ENCODE measurements at regions not wholly inside any gene's neighbourhood (a gene's known extent, or its start where the extent isn't known, plus 50 kb on each side); places are given as distances from the start of the nearest gene placed in this dataset.
"Not testable (repeated sequence)": the region's sequence is repeated elsewhere in the genome, so short reads cannot be mapped to it uniquely, and the experiment has no call there.

DNA sequence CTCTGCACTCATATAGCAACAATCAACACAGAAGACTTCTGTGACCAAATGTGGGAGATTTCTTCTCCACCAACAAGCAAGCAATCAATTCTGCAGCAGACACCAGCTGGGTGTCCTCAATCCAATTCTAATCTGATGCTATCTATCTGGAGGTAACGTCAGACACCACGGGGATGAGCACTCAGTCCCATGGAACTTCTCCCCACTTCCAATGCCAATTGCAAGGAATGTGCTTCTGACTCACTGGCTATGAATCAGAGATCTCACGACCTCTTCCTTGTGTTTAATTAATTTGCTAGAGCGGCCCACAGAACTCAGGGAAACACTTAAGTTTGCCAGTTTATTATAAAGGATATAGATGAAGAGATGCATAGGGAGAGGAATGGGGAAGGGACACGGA, 103.5 kb upstream of the SIRPG start:
- DNase-seq, result no peak
- Mint-ChIP-seq H3K9me3 (no peaks in the 10 kb centered on the region), H3K27ac (no peak overlapping the region), H3K27me3 (no peaks in the 10 kb centered on the region), H3K4me3 (no peak overlapping the region), H3K4me1 (peaks cover 5% of the 10 kb centered on the region), H3K36me3 (no peaks in the 10 kb centered on the region)
- no peak for ATAC-seq (ENCODE audit: low read depth)
- POLR2A ChIA-PET, result no interaction called here

DNA sequence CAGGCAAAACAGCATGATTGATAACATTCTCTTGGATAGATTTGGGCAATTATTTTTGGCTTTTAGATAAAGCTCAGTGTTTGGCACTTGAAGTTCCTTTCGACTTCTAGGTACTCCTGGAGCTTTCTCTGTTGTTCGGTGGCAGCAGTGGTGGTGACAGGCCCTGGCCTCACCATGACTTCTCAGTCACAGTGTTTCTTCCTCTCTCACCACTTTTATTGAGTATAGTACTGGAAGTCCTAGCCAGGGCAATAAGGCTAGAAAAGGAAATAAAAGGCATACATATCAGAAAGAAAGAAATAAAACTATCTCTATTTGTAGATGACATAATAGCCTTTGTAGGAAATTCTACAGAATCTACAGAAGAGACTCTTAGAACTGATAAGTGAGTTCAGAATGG, 101.2 kb upstream of the SIRPG start:
- no peak for ATAC-seq (ENCODE audit: low read depth)
- H3K4me3 Mint-ChIP-seq, result no peak overlapping the region
- H3K9me3 Mint-ChIP-seq, result no peaks in the 10 kb centered on the region
- no peaks in the 10 kb centered on the region for H3K36me3 Mint-ChIP-seq
- peaks cover 5% of the 10 kb centered on the region for H3K4me1 Mint-ChIP-seq
- POLR2A ChIA-PET, result no interaction called here
- DNase-seq, result no peak
- H3K27me3 Mint-ChIP-seq, result no peaks in the 10 kb centered on the region
- H3K27ac Mint-ChIP-seq, result no peak overlapping the region

DNA sequence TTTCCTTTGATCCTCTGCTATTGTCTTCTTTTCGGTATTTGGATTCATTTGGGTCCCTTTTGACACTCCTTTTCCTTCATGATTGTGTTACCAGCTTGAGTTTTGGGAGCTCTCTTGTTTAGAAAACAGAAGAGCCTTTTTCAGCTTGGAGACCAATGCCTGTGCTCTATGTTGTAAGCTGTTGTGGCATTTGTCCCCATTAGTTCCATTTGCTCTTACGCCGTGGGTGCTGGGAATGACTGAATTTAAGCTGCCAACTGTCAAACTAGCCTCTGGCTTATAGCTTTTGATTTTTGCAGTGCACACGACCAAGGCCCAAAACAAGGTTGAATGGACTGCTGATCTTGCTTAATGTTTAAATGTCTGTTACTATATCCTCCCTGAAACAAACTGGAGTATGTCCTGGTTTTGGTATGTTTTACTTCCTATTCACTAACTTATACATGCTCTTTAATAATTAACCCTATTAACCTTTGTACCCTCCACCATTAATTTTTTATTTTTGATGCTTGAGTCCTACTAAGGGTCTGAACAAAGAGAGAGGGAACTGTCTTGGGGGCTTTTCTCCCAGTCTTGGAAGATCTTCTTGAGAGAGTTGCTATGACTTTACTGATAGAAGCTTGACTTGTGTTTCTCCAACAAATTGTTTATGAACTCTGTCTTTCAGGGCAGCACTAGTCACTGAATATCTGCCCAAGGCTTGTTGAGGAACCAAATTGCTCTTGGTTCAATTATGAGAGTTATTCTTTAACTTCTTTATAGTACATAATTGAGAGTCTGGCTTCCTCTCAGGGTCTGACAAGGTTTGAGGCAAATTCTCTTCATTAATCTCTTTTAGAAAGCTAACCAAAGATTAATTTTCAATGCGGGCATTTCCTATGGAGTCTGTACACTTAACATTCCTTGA, 100.3 kb upstream of the SIRPG start:
- no peak overlapping the region for H3K27ac Mint-ChIP-seq
- no peak overlapping the region for H3K4me3 Mint-ChIP-seq
- H3K4me1 Mint-ChIP-seq, result peaks cover 5% of the 10 kb centered on the region
- no peaks in the 10 kb centered on the region for H3K36me3 Mint-ChIP-seq
- DNase-seq, result no peak
- no peaks in the 10 kb centered on the region for H3K9me3 Mint-ChIP-seq
- POLR2A ChIA-PET, result no interaction called here
- peaks cover 3% of the 10 kb centered on the region for H3K27me3 Mint-ChIP-seq
- ATAC-seq (ENCODE audit: low read depth), result no peak

DNA sequence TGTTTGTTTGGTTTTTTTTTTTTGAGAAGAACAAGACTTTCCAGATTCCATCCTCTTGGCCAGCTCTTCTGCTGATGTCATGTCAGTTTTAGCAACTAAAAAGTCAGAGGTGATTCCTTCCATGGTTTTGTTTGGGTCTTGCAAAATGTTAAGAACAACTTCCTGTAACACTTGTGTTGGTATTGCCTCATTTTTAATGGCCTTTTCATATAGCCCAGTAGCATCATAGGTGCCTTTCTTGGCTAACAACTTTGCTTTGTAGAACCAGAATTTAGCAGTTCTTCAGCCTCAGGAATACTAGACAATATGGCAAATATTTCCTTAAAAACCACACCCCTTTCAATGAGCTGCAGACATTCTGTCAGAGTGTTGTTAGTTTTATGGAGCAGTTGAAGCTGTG, 99.5 kb upstream of the SIRPG start:
- peaks cover 5% of the 10 kb centered on the region for H3K4me1 Mint-ChIP-seq
- no peak for DNase-seq
- H3K36me3 Mint-ChIP-seq, result no peaks in the 10 kb centered on the region
- peaks cover 5% of the 10 kb centered on the region for H3K27me3 Mint-ChIP-seq
- H3K27ac Mint-ChIP-seq, result no peak overlapping the region
- POLR2A ChIA-PET, result no interaction called here
- ATAC-seq (ENCODE audit: low read depth), result no peak
- H3K9me3 Mint-ChIP-seq, result peaks cover 2% of the 10 kb centered on the region
- no peak overlapping the region for H3K4me3 Mint-ChIP-seq

DNA sequence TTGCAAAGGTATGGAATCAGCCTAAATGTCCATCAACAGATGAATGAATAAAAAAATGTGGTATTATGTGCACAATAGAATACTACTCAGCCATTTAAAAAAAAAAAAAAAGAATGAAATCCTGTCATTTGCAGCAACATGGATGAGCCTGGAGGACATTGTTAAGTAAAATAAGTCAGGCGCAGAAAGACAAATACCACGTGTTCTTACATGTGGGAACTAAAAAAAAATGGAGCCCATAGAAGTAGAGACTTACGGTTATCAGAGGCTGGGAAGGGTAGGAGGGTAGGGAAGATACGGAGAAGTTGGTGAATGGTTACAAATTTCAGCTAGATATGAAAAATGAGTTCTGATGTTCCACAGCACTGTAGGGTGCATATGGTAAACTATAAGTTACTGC, 97.2 kb upstream of the SIRPG start:
- ATAC-seq (ENCODE audit: low read depth) (no peak), DNase-seq (no peak)
- Mint-ChIP-seq H3K36me3 (peaks cover 3% of the 10 kb centered on the region), H3K4me1 (peaks cover 5% of the 10 kb centered on the region), H3K9me3 (peaks cover 7% of the 10 kb centered on the region), H3K4me3 (no peak overlapping the region), H3K27me3 (peaks cover 9% of the 10 kb centered on the region), H3K27ac (no peak overlapping the region)
- POLR2A ChIA-PET, result no interaction called here

DNA sequence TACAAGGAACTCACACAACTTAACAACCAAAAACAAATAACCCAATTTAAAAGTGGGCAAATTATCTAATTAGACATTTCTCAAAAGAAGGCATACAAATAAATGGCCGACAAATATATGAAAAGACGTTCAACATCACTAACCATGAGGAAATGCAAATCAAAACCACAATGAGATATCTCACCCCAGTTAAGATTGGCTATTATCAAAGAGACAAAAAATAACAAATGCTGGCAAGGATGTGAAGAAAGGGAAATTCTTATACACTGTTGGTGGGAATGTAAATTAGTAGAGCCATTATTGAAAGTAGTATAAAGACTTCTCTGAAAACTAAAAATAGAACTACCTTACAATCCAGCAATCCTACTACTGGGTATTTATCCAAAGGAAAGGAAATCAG, 96.7 kb upstream of the SIRPG start:
- H3K4me3 Mint-ChIP-seq, result no peak overlapping the region
- peaks cover 9% of the 10 kb centered on the region for H3K27me3 Mint-ChIP-seq
- H3K27ac Mint-ChIP-seq, result no peak overlapping the region
- peaks cover 3% of the 10 kb centered on the region for H3K36me3 Mint-ChIP-seq
- DNase-seq (no peak), ATAC-seq (ENCODE audit: low read depth) (no peak)
- peaks cover 5% of the 10 kb centered on the region for H3K4me1 Mint-ChIP-seq
- H3K9me3 Mint-ChIP-seq, result peaks cover 7% of the 10 kb centered on the region
- POLR2A ChIA-PET, result no interaction called here

DNA sequence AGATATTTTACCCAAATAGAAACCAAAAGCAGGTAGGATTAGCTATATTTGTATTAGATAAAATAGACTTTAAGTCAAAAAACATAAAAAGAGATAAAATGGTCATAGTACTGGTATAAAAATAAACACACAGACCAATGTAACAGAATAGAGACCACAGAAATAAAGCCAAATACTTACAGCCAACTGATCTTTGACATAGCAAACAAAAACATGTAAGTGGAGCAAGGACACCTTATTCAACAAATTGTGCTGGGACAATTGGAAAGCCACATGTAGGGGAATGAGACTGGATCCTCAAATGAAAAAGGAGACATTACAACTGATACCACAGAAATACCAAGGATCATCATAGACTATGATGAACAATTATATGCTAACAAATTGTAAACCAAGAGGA, 94.5 kb upstream of the SIRPG start:
- peaks cover 4% of the 10 kb centered on the region for H3K4me1 Mint-ChIP-seq
- H3K27ac Mint-ChIP-seq, result no peak overlapping the region
- DNase-seq, result no peak
- peaks cover 16% of the 10 kb centered on the region for H3K27me3 Mint-ChIP-seq
- ATAC-seq (ENCODE audit: low read depth), result no peak
- POLR2A ChIA-PET, result no interaction called here
- no peak overlapping the region for H3K4me3 Mint-ChIP-seq
- peaks cover 3% of the 10 kb centered on the region for H3K36me3 Mint-ChIP-seq
- H3K9me3 Mint-ChIP-seq, result peaks cover 11% of the 10 kb centered on the region

DNA sequence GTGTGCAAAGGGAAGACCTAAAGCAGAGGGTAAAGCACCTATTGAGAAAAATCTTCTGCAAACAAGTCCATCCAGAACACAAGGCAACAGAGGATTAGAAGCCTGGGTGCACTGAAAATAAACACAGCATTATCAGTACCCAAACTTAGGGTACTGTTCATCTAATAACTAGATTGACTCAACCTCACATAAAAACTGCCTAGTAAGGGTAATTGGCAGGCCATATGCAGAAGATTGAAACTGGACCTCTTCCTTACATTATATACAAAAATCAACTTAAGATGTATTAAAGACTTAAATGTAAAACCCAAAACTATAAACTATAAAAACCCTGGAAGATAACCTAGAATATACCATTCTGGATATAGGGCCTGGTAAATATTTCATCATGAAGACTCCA, 91.2 kb upstream of the SIRPG start:
- Mint-ChIP-seq H3K4me1 (no peaks in the 10 kb centered on the region), H3K36me3 (peaks cover 3% of the 10 kb centered on the region), H3K27me3 (peaks cover 18% of the 10 kb centered on the region), H3K4me3 (no peak overlapping the region), H3K27ac (no peak overlapping the region), H3K9me3 (peaks cover 13% of the 10 kb centered on the region)
- no peak for DNase-seq
- POLR2A ChIA-PET, result no interaction called here
- ATAC-seq (ENCODE audit: low read depth), result no peak

DNA sequence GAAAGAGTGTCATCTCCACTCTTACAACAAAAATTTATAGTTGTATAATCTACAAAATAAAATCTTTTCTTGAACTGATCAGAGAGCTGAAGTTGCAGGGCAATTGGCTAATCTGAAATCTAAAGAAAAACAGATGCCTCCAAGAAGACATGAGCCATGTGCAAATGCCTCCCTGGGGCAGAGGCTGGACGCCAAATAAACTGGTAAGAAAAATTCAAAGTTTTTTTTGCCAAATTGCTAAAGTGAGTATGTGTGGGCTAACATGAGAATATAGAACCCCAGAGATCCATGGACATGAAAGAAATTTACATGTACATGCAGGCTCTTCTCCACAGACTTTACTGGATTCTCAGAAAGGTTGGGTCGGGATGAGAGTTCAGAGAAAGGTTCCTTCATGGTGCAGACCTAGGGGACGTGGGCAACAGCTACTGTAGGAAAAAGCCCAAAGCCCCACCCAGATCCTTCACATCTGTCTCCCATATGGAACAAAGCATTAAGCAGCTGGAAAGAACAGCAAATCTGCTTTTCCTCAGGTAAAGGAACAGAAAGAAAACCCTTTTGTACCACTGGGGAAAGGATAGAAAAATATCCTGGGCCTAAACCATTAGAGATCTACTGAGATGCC, 90.5 kb upstream of the SIRPG start:
- Mint-ChIP-seq H3K36me3 (peaks cover 3% of the 10 kb centered on the region), H3K4me1 (no peaks in the 10 kb centered on the region), H3K27ac (no peak overlapping the region), H3K4me3 (no peak overlapping the region), H3K9me3 (peaks cover 13% of the 10 kb centered on the region), H3K27me3 (peaks cover 17% of the 10 kb centered on the region)
- no peak for ATAC-seq (ENCODE audit: low read depth)
- DNase-seq, result no peak
- POLR2A ChIA-PET, result no interaction called here

DNA sequence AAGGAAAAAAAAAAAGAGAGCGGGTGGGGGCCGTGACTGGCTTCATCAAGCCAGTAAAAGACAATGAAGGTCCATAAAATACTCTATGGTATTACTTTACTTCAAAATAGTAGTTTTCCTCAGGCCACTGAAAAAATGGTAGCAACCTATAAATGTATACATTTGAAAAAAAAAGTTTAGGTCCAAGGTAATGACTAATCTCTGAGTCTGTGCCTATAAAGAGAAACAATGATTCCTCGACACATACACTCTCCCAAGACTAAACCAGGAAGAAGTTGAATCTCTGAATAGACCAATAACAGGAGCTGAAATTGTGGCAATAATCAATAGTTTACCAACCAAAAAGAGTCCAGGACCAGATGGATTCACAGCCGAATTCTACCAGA, 84.5 kb upstream of the SIRPG start:
- peaks cover 10% of the 10 kb centered on the region for H3K4me1 Mint-ChIP-seq
- H3K36me3 Mint-ChIP-seq; H3K27ac Mint-ChIP-seq; POLR2A ChIA-PET; H3K9me3 Mint-ChIP-seq; H3K4me3 Mint-ChIP-seq; DNase-seq; H3K27me3 Mint-ChIP-seq; ATAC-seq (ENCODE audit: low read depth): not testable (repeated sequence)

DNA sequence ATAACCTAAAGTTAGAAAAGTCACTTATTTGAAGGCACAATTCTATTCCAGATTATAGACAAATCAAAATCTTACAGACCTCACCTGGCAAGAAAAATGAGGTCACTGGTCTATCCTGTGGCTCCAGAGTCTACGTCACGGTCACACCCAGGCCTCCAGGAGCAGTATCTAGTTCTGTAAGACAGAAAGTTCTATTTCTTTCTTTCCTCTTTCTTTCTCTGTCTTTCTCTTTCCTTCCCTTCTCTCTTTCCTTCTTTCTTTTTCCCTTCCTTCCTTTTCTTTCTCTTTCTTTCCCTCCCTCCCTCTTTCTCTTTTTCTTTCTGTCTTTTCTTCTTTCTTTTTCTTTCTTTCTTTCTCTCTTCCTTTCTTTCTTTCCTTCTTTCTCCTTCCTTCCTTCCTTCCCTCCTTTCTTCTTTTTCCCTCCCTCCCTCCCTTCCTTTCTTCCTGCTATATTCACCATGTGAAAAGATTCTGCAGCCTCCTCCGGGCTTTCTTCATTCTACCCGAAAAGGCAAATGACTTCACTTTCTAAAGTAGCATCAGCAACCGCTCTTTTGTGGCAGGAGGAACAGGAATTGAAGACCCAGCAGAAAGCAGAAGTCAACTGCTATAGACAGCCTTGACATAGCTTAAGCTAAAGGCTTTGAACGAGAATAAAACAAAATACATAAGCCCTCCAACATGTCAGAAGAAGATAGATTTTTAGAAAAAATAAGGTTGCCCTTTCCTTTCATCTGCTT, 83.9 kb upstream of the SIRPG start:
- Mint-ChIP-seq H3K9me3 (peaks cover 2% of the 10 kb centered on the region), H3K27ac (no peak overlapping the region), H3K4me1 (peaks cover 10% of the 10 kb centered on the region), H3K36me3 (peaks cover 1% of the 10 kb centered on the region), H3K27me3 (peaks cover 8% of the 10 kb centered on the region), H3K4me3 (no peak overlapping the region)
- DNase-seq, result no peak
- no peak for ATAC-seq (ENCODE audit: low read depth)
- POLR2A ChIA-PET, result no interaction called here

DNA sequence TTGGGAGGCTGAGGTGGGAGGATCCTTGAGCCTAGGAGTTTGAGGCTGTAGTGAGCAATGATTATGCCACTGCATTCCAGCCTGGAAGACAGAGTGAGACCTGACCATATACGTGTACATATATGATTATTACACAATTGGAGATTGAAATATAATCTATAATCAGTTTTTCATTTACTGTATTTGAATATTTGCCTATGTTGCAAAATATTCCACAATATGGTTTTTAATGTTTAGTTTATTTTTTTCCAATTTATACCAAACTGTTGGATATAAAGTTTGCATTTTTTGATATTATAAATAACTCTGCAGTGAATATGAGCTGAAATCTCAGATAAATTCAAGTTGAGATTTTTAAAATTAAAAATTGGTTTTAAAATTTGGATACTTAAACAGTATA, 79.6 kb upstream of the SIRPG start:
- Mint-ChIP-seq H3K4me3 (no peak overlapping the region), H3K36me3 (peaks cover 3% of the 10 kb centered on the region)
- ATAC-seq (ENCODE audit: low read depth), result no peak

DNA sequence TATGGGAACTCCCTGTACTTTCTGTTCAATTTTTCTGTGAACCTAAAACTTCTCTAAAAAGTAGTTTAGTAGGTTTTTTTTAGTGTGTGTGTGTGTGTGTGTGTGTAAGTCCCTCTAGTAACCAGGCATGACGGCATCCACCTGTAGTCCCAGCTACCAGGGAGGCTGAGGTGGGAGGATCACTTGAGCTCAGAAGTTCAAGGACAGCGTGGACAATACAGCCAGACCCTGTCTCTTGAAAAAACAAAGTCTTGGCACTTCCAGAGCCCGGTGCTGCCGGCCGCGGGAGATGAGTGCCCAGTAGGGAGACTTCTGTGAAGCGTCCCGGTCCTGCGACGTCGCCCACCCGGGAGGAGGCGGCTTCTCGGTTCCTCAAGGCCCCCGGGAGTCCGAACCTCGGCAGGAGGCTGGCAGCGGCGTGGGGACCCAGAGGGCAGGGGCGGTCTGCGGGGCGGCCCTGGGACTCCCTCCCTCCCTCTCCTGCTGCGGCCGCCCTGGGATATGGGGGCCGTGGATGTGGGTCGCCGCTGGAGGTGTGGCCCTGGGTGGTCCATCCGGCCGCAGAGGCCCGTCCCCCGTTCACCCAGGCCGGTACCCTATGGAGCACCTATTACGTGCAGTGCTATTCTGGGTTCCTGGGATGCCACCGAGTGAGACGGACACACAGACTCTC, 78.0 kb upstream of the SIRPG start:
- no peak overlapping the region for H3K4me3 Mint-ChIP-seq
- H3K4me1 Mint-ChIP-seq, result peaks cover 32% of the 10 kb centered on the region
- no peaks in the 10 kb centered on the region for H3K27me3 Mint-ChIP-seq
- POLR2A ChIA-PET, result interaction anchor here (0.7 to 1.6 kb wide), 5 partner anchors 71 to 227 kb away, joined by 3 to 7 read pairs (median 4); no protein-coding TSS in a partner anchor
- DNase-seq, result no peak
- no peak for ATAC-seq (ENCODE audit: low read depth)
- peaks cover 2% of the 10 kb centered on the region for H3K36me3 Mint-ChIP-seq
- no peak overlapping the region for H3K27ac Mint-ChIP-seq
- H3K9me3 Mint-ChIP-seq, result no peaks in the 10 kb centered on the region

More for the DNA sequence above, 79.6 kb upstream of the SIRPG start:
- H3K27ac Mint-ChIP-seq, result no peak overlapping the region
- POLR2A ChIA-PET, result no interaction called here
- no peak for DNase-seq
- no peaks in the 10 kb centered on the region for H3K9me3 Mint-ChIP-seq
- H3K4me1 Mint-ChIP-seq, result peaks cover 26% of the 10 kb centered on the region
- peaks cover 8% of the 10 kb centered on the region for H3K27me3 Mint-ChIP-seq
